H1 (cell line): ENCODE measurements at regions not wholly inside any gene's neighbourhood (a gene's known extent, or its start where the extent isn't known, plus 50 kb on each side); places are given as distances from the start of the nearest gene placed in this dataset.

Experiments used
- CTCF ChIA-PET: fragments of 300-600 bp; sonication (Branson Sonifier 250); formaldehyde crosslinking; loops from one replicate; lab custom pipeline; 2021; ENCODE audit not compliant: partially characterized antibody; lab: Charles Lee
- POLR2A ChIA-PET: fragments of 300-600 bp; sonication (Branson Sonifier 250); formaldehyde crosslinking; loops from one replicate; lab custom pipeline; 2021; ENCODE audit warnings: inconsistent platforms; ENCODE audit not compliant: partially characterized antibody; lab: Charles Lee
- DNase-seq, 2 experiments: peaks; one replicate each; pipeline versions ENCODE4 v3.0.0 to v3.0.0-alpha.2; 2010 to 2022; ENCODE audit warnings: low spot score in 2 of 2, low read depth in 1 of 2, mixed read lengths in 1 of 2
- FAIRE-seq: peaks from 2 replicates; lab custom pipeline; 2011; peaks lifted over from hg19 to GRCh38; lab: Jason Lieb, UNC
- H2AFZ ChIP-seq: 2 replicates; pipeline ENCODE4 v1.8.1; 2012; ENCODE audit warnings: low read length, inconsistent platforms
- H2AK5ac ChIP-seq: 2 replicates; pipeline ENCODE4 v1.6.1; 2013; ENCODE audit warnings: low read depth, low read length
- H2BK120ac ChIP-seq: replicated peaks from 2 replicates; pipeline ENCODE3; 2013; ENCODE audit warnings: low read depth, low read length, inconsistent platforms
- H2BK12ac ChIP-seq: 2 replicates; pipeline ENCODE4 v1.6.1; 2013; ENCODE audit warnings: low read depth, low read length
- H2BK15ac ChIP-seq: 2 replicates; pipeline ENCODE4 v1.6.1; 2013; ENCODE audit warnings: low read length
- H2BK20ac ChIP-seq: 2 replicates; pipeline ENCODE4 v1.6.1; 2013; ENCODE audit warnings: low read length
- H2BK5ac ChIP-seq: 2 replicates; pipeline ENCODE4 v1.6.1; 2013; ENCODE audit warnings: low read depth, low read length
- H3K14ac ChIP-seq: 2 replicates; pipeline ENCODE4 v1.6.1; 2013; ENCODE audit warnings: inconsistent platforms; ENCODE audit not compliant: insufficient read length
- H3K18ac ChIP-seq: 2 replicates; pipeline ENCODE4 v1.6.1; 2013; ENCODE audit warnings: low read length; ENCODE audit errors: extremely low read depth
- H3K23ac ChIP-seq: 2 replicates; pipeline ENCODE4 v1.6.1; 2013; ENCODE audit warnings: inconsistent platforms; ENCODE audit not compliant: insufficient read length
- H3K23me2 ChIP-seq: 2 replicates; pipeline ENCODE4 v1.6.1; 2013; ENCODE audit warnings: low read depth, low read length
- H3K27ac ChIP-seq: 2 replicates; pipeline ENCODE4 v1.6.1; 2011; ENCODE audit warnings: low read depth, low read length, inconsistent platforms
- H3K27me3 ChIP-seq, 4 experiments: replicated peaks in 1 of 4; 1 replicate in 1 of 4; 2 replicates in 3 of 4; pipeline versions ENCODE4 v1.6.1 to v1.8.1; 2011 to 2013; ENCODE audit warnings: low read length in 3 of 4, mild to moderate bottlenecking in 3 of 4, inconsistent platforms in 2 of 4, mixed read lengths in 2 of 4, moderate library complexity in 1 of 4; ENCODE audit not compliant: control insufficient read depth in 3 of 4, insufficient read depth in 3 of 4; ENCODE audit errors: extremely low read depth in 1 of 4
- H3K36me3 ChIP-seq, 4 experiments: 2 replicates each; pipeline versions ENCODE4 v1.6.1 to v1.8.1; 2011 to 2013; ENCODE audit warnings: mild to moderate bottlenecking in 4 of 4, low read length in 3 of 4, moderate library complexity in 2 of 4, control low read depth in 1 of 4, inconsistent platforms in 1 of 4; ENCODE audit not compliant: insufficient read depth in 4 of 4, control insufficient read depth in 2 of 4
- H3K4ac ChIP-seq: replicated peaks from 2 replicates; pipeline ENCODE3; 2013; ENCODE audit warnings: low read length, low read depth, mixed read lengths, inconsistent platforms; ENCODE audit not compliant: insufficient read length
- H3K4me1 ChIP-seq, 4 experiments: replicated peaks in 1 of 4; 1 replicate in 1 of 4; 2 replicates in 3 of 4; pipeline versions ENCODE4 v1.6.1 to v1.8.1; 2011 to 2013; ENCODE audit warnings: low read length in 3 of 4, inconsistent platforms in 2 of 4, mixed read lengths in 1 of 4; ENCODE audit not compliant: insufficient read depth in 4 of 4, control insufficient read depth in 3 of 4
- H3K4me2 ChIP-seq, 2 experiments: 2 replicates each; pipeline versions ENCODE4 v1.6.1 to v1.8.1; 2011 to 2013; ENCODE audit warnings: low read depth in 2 of 2, low read length in 2 of 2, control low read depth in 1 of 2, inconsistent platforms in 1 of 2, mild to moderate bottlenecking in 1 of 2; ENCODE audit not compliant: insufficient read depth in 1 of 2
- H3K4me3 ChIP-seq, 4 experiments: fragments of 200-600, 300-600 bp in 1 of 4; sonication (generic), shearing (Covaris generic), sonication (Bioruptor Twin) in 1 of 4; 2 replicates each; pipeline versions ENCODE4 v1.5.1 to v1.8.1; 2011 to 2016; ENCODE audit warnings: low read length in 4 of 4, low read depth in 3 of 4, control low read depth in 2 of 4, inconsistent platforms in 2 of 4, mild to moderate bottlenecking in 2 of 4, mixed read lengths in 1 of 4, moderate library complexity in 1 of 4; ENCODE audit not compliant: insufficient read depth in 2 of 4; ENCODE audit errors: extremely low read depth in 1 of 4
- H3K56ac ChIP-seq: replicated peaks from 2 replicates; pipeline ENCODE3; 2013; ENCODE audit warnings: low read depth, mild to moderate bottlenecking, mixed read lengths, low read length, inconsistent platforms; ENCODE audit not compliant: insufficient read length
- H3K79me1 ChIP-seq: 2 replicates; pipeline ENCODE4 v1.6.1; 2013; ENCODE audit warnings: low read depth, low read length, control low read depth
- H3K79me2 ChIP-seq, 2 experiments: 2 replicates each; pipeline versions ENCODE4 v1.6.1 to v1.8.1; 2012 to 2013; ENCODE audit warnings: low read length in 2 of 2, mild to moderate bottlenecking in 2 of 2, inconsistent platforms in 1 of 2; ENCODE audit not compliant: insufficient read depth in 2 of 2, control insufficient read depth in 1 of 2
- H3K9ac ChIP-seq, 4 experiments: replicated peaks in 1 of 4; 1 replicate in 1 of 4; 2 replicates in 3 of 4; pipeline versions ENCODE4 v1.6.1 to v1.8.1; 2011 to 2013; ENCODE audit warnings: low read depth in 3 of 4, low read length in 3 of 4, control low read depth in 2 of 4, mild to moderate bottlenecking in 2 of 4, moderate library complexity in 2 of 4, inconsistent platforms in 1 of 4; ENCODE audit errors: extremely low read depth in 1 of 4
- H3K9me3 ChIP-seq, 2 experiments: 2 replicates each; pipeline versions ENCODE4 v1.6.1 to v1.8.1; 2012 to 2013; ENCODE audit warnings: mild to moderate bottlenecking in 2 of 2, moderate library complexity in 2 of 2, control low read depth in 1 of 2, inconsistent platforms in 1 of 2, low read depth in 1 of 2, low read length in 1 of 2, mixed read lengths in 1 of 2; ENCODE audit not compliant: insufficient read depth in 2 of 2
- H4K20me1 ChIP-seq, 2 experiments: replicated peaks in 1 of 2; 2 replicates each; pipeline versions ENCODE3 to v1.8.1; 2011 to 2013; ENCODE audit warnings: inconsistent platforms in 2 of 2, low read length in 2 of 2, mild to moderate bottlenecking in 1 of 2; ENCODE audit not compliant: insufficient read depth in 2 of 2, control insufficient read depth in 1 of 2
- H4K5ac ChIP-seq: 2 replicates; pipeline ENCODE4 v1.6.1; 2013; ENCODE audit warnings: low read length, low read depth, mixed read lengths, inconsistent platforms; ENCODE audit not compliant: insufficient read length
- H4K8ac ChIP-seq: 2 replicates; pipeline ENCODE4 v1.8.0; 2013; ENCODE audit warnings: mild to moderate bottlenecking, moderate library complexity, low read length, inconsistent platforms; ENCODE audit not compliant: insufficient read depth; ENCODE audit errors: extremely low read depth
- H4K91ac ChIP-seq: replicated peaks from 2 replicates; pipeline ENCODE3; 2013; ENCODE audit warnings: low read length, mixed read lengths, inconsistent platforms; ENCODE audit not compliant: insufficient read length
- BRCA1 ChIP-seq: IDR thresholded peaks from 2 replicates; pipeline ENCODE4 v1.6.1; 2012; ENCODE audit warnings: low read depth, low read length, improper control_type of control experiment
- CREB1 ChIP-seq: IDR thresholded peaks from 2 replicates; pipeline ENCODE4 v1.6.1; 2012; ENCODE audit warnings: inconsistent platforms
- KDM1A ChIP-seq: fragments of 200-600, 300-600 bp; sonication (generic); IDR thresholded peaks from 2 replicates; pipeline ENCODE4 v1.7.1; 2016; ENCODE audit warnings: mild to moderate bottlenecking, low read length, borderline replicate concordance
- PHF8 ChIP-seq: fragments of 200-600 bp; sonication (generic); conservative IDR thresholded peaks from 2 replicates; pipeline ENCODE4 v1.7.1; 2012; ENCODE audit warnings: low read depth, mild to moderate bottlenecking, inconsistent platforms, low read length, moderate library complexity
- POU5F1 ChIP-seq: IDR thresholded peaks from 2 replicates; pipeline ENCODE4 v1.6.1; 2011; ENCODE audit warnings: low read depth, mild to moderate bottlenecking, low read length, moderate library complexity
- RNF2 ChIP-seq: fragments of 200-900, 300-1000 bp; sonication (generic); IDR thresholded peaks from 2 replicates; pipeline ENCODE4 v1.7.1; 2016; ENCODE audit warnings: borderline replicate concordance, low read depth, mild to moderate bottlenecking, antibody characterized with exemption, low read length; ENCODE audit not compliant: poor library complexity, severe bottlenecking; ENCODE audit errors: missing control alignments
- SIN3A ChIP-seq, 2 experiments: IDR thresholded peaks in 1 of 2; conservative IDR thresholded peaks in 1 of 2; 2 replicates each; pipeline ENCODE4 v1.6.1; 2011 to 2012; ENCODE audit warnings: low read length in 2 of 2, improper control_type of control experiment in 1 of 2, low read depth in 1 of 2, mild to moderate bottlenecking in 1 of 2
- SP1 ChIP-seq: IDR thresholded peaks from 2 replicates; pipeline ENCODE4 v1.6.1; 2011; ENCODE audit warnings: low read depth, low read length
- TAF7 ChIP-seq: optimal IDR thresholded peaks from 2 replicates; pipeline ENCODE3; 2011; ENCODE audit warnings: low read depth, mild to moderate bottlenecking, inconsistent platforms, low read length, moderate library complexity, borderline replicate concordance
- YY1 ChIP-seq: IDR thresholded peaks from 2 replicates; pipeline ENCODE4 v1.6.1; 2011; ENCODE audit warnings: low read depth, mild to moderate bottlenecking, low read length
- WGBS, 2 experiments: shearing (Covaris generic) in 1 of 2; methylation state at CpG; one replicate each; pipeline versions ENCODE4 v1.1.6 to v1.1.7; 2013 to 2015; ENCODE audit warnings: low lambda C conversion rate in 2 of 2, mixed read lengths in 2 of 2, inconsistent platforms in 1 of 2, low coverage in 1 of 2, missing lambda C conversion rate in 1 of 2; ENCODE audit not compliant: insufficient replicate concordance in 2 of 2, insufficient coverage in 1 of 2, insufficient read length in 1 of 2; ENCODE audit errors: extremely low coverage in 1 of 2, missing lambda C conversion rate in 1 of 2; 5-methylcytosine and 5-hydroxymethylcytosine counted together

GRCh38 chr9:22645893-22646292, 199.3 kb downstream of the DMRTA1 start:
- Histone ChIP-seq H3K4me3 (no peak overlapping the region), H2BK20ac (no peak overlapping the region), H4K5ac (no peak overlapping the region), H3K4me2 (no peak overlapping the region), H4K8ac (no peak overlapping the region), H2BK15ac (no peak overlapping the region), H3K23ac (no peak overlapping the region), H2AFZ (no peak overlapping the region), H3K23me2 (no peaks in the 10 kb centered on the region), H2BK12ac (no peak overlapping the region), H3K14ac (no peak overlapping the region), H3K27ac (no peak overlapping the region), H3K36me3 (no peaks in the 10 kb centered on the region), H3K4ac (no peak overlapping the region), H3K79me1 (no peaks in the 10 kb centered on the region), H2AK5ac (no peak overlapping the region), H3K56ac (no peak overlapping the region), H4K20me1 (no peaks in the 10 kb centered on the region), H3K4me1 (no peaks in the 10 kb centered on the region), H3K79me2 (no peaks in the 10 kb centered on the region), H2BK120ac (no peak overlapping the region), H3K27me3 (no peaks in the 10 kb centered on the region), H3K9ac (no peak overlapping the region), H3K18ac (no peak overlapping the region), H2BK5ac (no peak overlapping the region), H4K91ac (no peak overlapping the region), H3K9me3 (no peaks in the 10 kb centered on the region)
- FAIRE-seq (no peak), DNase-seq (no peak)
- POLR2A ChIA-PET, result no interaction called here
- TF ChIP-seq POU5F1 (no peak), YY1 (no peak), RNF2 (no peak), SIN3A (conservative IDR thresholded peaks at IDR 0.05 in 1 of 2, IDR thresholded peaks at IDR 0.05 in 1 of 2; ENCODE audit: low read depth in 1 of 2, low read length in 2 of 2) (no peak), SP1 (no peak), CREB1 (no peak), TAF7 (no peak), KDM1A (no peak), PHF8 (no peak), BRCA1 (no peak)
- CTCF ChIA-PET, result no interaction called here
- 94% methylated on average over 2 of the region's 2 CpGs; no CpG with 5 or more reads in 1 of the 2 experiments for WGBS, 2 experiments
